ENCODE measurements at regions not wholly inside any gene's neighbourhood (a gene's known extent, or its start where the extent isn't known, plus 50 kb on each side); places are given as distances from the start of the nearest gene placed in this dataset.

DNA sequence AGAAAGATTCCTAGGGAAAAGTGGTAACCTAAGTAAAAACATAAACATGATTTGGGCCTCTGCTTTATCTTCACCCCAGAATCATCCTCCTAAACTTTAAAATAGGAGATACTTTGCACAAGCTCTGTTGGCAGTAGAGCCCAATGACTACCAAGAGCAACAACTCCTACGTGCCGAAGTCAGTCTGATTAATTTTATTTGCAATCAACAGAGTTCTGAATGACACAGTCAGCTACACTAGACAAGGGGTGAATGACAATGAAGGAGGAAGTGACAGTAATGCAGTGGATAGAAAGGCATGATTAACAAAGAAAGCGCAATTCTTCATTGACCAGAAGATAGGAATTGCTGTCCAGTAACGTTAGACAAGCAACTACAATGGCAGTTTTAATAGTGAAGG is 957.9 kb upstream of the USP15 start:
- no peak overlapping the region for H2AFZ ChIP-seq (ENCODE audit: control insufficient read depth, low read length)
- dilution Hi-C loops (cut with MboI; ENCODE audit: extremely low pct_ligation_motif_present, low sequenced_read_pairs), result no loop called here
- H3K27ac ChIP-seq (ENCODE audit: control insufficient read depth, insufficient read depth, low read length), result no peak overlapping the region
- DNase-seq (ENCODE audit: low read depth, low spot score) (no peak), FAIRE-seq (no peak)
- H3K79me2 ChIP-seq (ENCODE audit: control insufficient read depth, insufficient read depth, low read length), result no peaks in the 10 kb centered on the region
- no peaks in the 10 kb centered on the region for H3K9me3 ChIP-seq (ENCODE audit: control insufficient read depth, low read depth, low read length)
- no peaks in the 10 kb centered on the region for H4K20me1 ChIP-seq (ENCODE audit: control insufficient read depth, extremely low read depth, insufficient read depth, low read length)
- no peak overlapping the region for H3K4me3 ChIP-seq (ENCODE audit: control insufficient read depth in 2 of 3, extremely low read depth in 1 of 3, insufficient read depth in 2 of 3, low read depth in 1 of 3, low read length in 3 of 3)
- no peak for TF ChIP-seq EZH2 (IDR thresholded peaks at IDR 0.05; ENCODE audit: low read length)
- TF ChIP-seq, protein P1, sequence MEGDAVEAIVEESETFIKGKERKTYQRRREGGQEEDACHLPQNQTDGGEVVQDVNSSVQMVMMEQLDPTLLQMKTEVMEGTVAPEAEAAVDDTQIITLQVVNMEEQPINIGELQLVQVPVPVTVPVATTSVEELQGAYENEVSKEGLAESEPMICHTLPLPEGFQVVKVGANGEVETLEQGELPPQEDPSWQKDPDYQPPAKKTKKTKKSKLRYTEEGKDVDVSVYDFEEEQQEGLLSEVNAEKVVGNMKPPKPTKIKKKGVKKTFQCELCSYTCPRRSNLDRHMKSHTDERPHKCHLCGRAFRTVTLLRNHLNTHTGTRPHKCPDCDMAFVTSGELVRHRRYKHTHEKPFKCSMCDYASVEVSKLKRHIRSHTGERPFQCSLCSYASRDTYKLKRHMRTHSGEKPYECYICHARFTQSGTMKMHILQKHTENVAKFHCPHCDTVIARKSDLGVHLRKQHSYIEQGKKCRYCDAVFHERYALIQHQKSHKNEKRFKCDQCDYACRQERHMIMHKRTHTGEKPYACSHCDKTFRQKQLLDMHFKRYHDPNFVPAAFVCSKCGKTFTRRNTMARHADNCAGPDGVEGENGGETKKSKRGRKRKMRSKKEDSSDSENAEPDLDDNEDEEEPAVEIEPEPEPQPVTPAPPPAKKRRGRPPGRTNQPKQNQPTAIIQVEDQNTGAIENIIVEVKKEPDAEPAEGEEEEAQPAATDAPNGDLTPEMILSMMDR (optimal IDR thresholded peaks at IDR 0.05 in 1 of 3, IDR thresholded peaks at IDR 0.05 in 1 of 3, conservative IDR thresholded peaks at IDR 0.05 in 1 of 3; ENCODE audit: extremely low read depth in 1 of 3, insufficient read depth in 2 of 3, low read length in 3 of 3), result no peak
- H3K4me2 ChIP-seq (ENCODE audit: control insufficient read depth, extremely low read depth, insufficient read depth, low read depth, low read length), result no peak overlapping the region
- H3K4me1 ChIP-seq (ENCODE audit: control insufficient read depth, extremely low read depth, insufficient read depth, low read length), result no peaks in the 10 kb centered on the region
- no peaks in the 10 kb centered on the region for H3K9me1 ChIP-seq (ENCODE audit: control insufficient read depth, extremely low read depth, insufficient read depth, low read length)
- no peaks in the 10 kb centered on the region for H3K27me3 ChIP-seq (ENCODE audit: control insufficient read depth, extremely low read depth, insufficient read depth, low read length)
- no peak overlapping the region for H3K9ac ChIP-seq (ENCODE audit: control insufficient read depth, extremely low read depth, insufficient read depth, low read length)
- H3K36me3 ChIP-seq (ENCODE audit: control insufficient read depth in 2 of 2, extremely low read depth in 1 of 2, insufficient read depth in 2 of 2, low read length in 2 of 2), result no peaks in the 10 kb centered on the region

DNA sequence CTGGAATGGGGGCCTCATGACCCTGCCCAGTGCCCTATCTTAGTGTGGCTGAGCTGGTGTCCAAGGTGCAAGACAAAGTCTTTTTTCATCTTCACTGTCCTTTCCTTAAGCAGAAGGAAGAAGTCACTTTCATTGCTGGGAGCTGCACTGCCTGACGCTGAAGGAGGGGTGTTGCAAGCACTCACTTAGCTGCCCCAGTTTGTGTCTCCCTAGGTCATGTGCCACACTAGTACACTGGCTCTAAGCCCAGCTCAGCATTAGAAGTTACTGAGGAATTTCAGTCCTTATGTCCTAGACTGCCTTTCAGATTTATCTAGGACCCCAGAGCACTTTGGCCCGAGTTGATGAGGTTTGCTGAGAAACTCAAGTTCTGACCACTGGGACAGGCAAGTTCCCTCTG is 952.0 kb upstream of the USP15 start:
- Histone ChIP-seq H3K4me2 (ENCODE audit: control insufficient read depth, extremely low read depth, insufficient read depth, low read depth, low read length) (no peak overlapping the region), H3K27ac (ENCODE audit: control insufficient read depth, insufficient read depth, low read length) (no peak overlapping the region), H3K9me1 (ENCODE audit: control insufficient read depth, extremely low read depth, insufficient read depth, low read length) (no peaks in the 10 kb centered on the region), H3K9me3 (ENCODE audit: control insufficient read depth, low read depth, low read length) (no peaks in the 10 kb centered on the region), H3K79me2 (ENCODE audit: control insufficient read depth, insufficient read depth, low read length) (no peaks in the 10 kb centered on the region), H3K4me3 (ENCODE audit: control insufficient read depth in 2 of 3, extremely low read depth in 1 of 3, insufficient read depth in 2 of 3, low read depth in 1 of 3, low read length in 3 of 3) (no peak overlapping the region), H3K9ac (ENCODE audit: control insufficient read depth, extremely low read depth, insufficient read depth, low read length) (no peak overlapping the region), H3K36me3 (ENCODE audit: control insufficient read depth in 2 of 2, extremely low read depth in 1 of 2, insufficient read depth in 2 of 2, low read length in 2 of 2) (no peaks in the 10 kb centered on the region), H4K20me1 (ENCODE audit: control insufficient read depth, extremely low read depth, insufficient read depth, low read length) (no peaks in the 10 kb centered on the region), H3K4me1 (ENCODE audit: control insufficient read depth, extremely low read depth, insufficient read depth, low read length) (no peaks in the 10 kb centered on the region), H2AFZ (ENCODE audit: control insufficient read depth, low read length) (no peak overlapping the region), H3K27me3 (ENCODE audit: control insufficient read depth, extremely low read depth, insufficient read depth, low read length) (no peaks in the 10 kb centered on the region)
- no peak for FAIRE-seq
- dilution Hi-C loops (cut with MboI; ENCODE audit: extremely low pct_ligation_motif_present, low sequenced_read_pairs), result no loop called here
- DNase-seq (ENCODE audit: low read depth, low spot score), result no peak
- no peak for TF ChIP-seq EZH2 (IDR thresholded peaks at IDR 0.05; ENCODE audit: low read length)

DNA sequence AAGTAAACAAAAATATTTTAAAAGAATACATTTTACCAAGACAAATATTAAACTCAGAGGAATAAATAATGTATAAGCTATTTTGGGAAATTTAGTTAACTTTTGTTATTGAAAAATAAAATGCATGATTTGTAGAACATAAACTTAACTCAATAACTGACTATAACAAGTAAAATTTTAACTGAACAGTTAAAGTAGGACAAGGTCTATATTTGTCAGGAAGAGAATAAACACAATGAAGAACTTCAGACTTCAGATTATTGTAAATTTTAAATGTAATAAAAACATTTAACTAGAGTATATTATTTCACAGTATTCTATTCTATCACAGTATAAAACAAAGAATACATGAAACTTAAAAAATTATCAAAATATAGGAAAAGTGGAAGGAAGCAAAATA is 948.8 kb upstream of the USP15 start:
- no peak for FAIRE-seq
- Histone ChIP-seq H3K9me3 (ENCODE audit: control insufficient read depth, low read depth, low read length) (no peaks in the 10 kb centered on the region), H3K27ac (ENCODE audit: control insufficient read depth, insufficient read depth, low read length) (no peak overlapping the region), H3K36me3 (ENCODE audit: control insufficient read depth in 2 of 2, extremely low read depth in 1 of 2, insufficient read depth in 2 of 2, low read length in 2 of 2) (no peaks in the 10 kb centered on the region), H2AFZ (ENCODE audit: control insufficient read depth, low read length) (no peak overlapping the region), H3K4me3 (ENCODE audit: control insufficient read depth in 2 of 3, extremely low read depth in 1 of 3, insufficient read depth in 2 of 3, low read depth in 1 of 3, low read length in 3 of 3) (no peak overlapping the region), H4K20me1 (ENCODE audit: control insufficient read depth, extremely low read depth, insufficient read depth, low read length) (no peaks in the 10 kb centered on the region), H3K4me2 (ENCODE audit: control insufficient read depth, extremely low read depth, insufficient read depth, low read depth, low read length) (no peak overlapping the region), H3K4me1 (ENCODE audit: control insufficient read depth, extremely low read depth, insufficient read depth, low read length) (no peaks in the 10 kb centered on the region), H3K9ac (ENCODE audit: control insufficient read depth, extremely low read depth, insufficient read depth, low read length) (no peak overlapping the region), H3K27me3 (ENCODE audit: control insufficient read depth, extremely low read depth, insufficient read depth, low read length) (no peaks in the 10 kb centered on the region), H3K9me1 (ENCODE audit: control insufficient read depth, extremely low read depth, insufficient read depth, low read length) (no peaks in the 10 kb centered on the region), H3K79me2 (ENCODE audit: control insufficient read depth, insufficient read depth, low read length) (no peaks in the 10 kb centered on the region)
- TF ChIP-seq, protein P1 (optimal IDR thresholded peaks at IDR 0.05 in 1 of 3, IDR thresholded peaks at IDR 0.05 in 1 of 3, conservative IDR thresholded peaks at IDR 0.05 in 1 of 3; ENCODE audit: extremely low read depth in 1 of 3, insufficient read depth in 2 of 3, low read length in 3 of 3), result no peak
- no peak for TF ChIP-seq EZH2 (IDR thresholded peaks at IDR 0.05; ENCODE audit: low read length)
- no peak for DNase-seq (ENCODE audit: low read depth, low spot score)
- dilution Hi-C loops (cut with MboI; ENCODE audit: extremely low pct_ligation_motif_present, low sequenced_read_pairs), result no loop called here
